Stimulated activated CD4-positive, alpha-beta T cell treated with anti-CD3 and anti-CD28 coated beads, Interleukin-15, amount 100 ng/mL, for 48 hours (primary cell): ENCODE measurements at regions not wholly inside any gene's neighbourhood (a gene's known extent, or its start where the extent isn't known, plus 50 kb on each side); places are given as distances from the start of the nearest gene placed in this dataset.

Experiments used
- DNase-seq, 2 donors: peaks; one replicate each; pipeline ENCODE4 v3.0.0-alpha.2; 2020; ENCODE audit warnings: low read depth in 2 of 2

- DNase-seq = no peak
Measured at GRCh38 chr3:176723758-176724393, 473.4 kb downstream of the TBL1XR1 start.

DNA sequence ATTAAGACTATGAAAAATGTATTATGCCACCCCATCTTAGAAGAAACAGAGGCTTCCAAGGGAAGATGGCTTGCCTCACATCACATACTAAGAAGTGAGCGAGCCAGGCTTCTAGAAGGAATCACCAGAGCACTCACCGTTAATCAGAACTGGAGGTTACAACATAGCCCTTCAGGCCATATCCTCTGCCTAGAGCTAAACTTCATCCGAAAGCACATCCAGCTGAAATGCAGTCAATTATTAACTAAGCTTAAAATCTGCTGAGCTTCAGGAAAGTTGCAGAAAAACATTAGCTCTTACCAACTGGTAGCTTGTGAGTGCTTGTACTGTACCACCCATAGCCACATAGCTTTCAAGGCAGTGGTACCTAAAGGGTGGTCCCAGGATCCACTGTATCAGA is 483.2 kb downstream of the TBL1XR1 start:
- DNase-seq = no peak

DNA sequence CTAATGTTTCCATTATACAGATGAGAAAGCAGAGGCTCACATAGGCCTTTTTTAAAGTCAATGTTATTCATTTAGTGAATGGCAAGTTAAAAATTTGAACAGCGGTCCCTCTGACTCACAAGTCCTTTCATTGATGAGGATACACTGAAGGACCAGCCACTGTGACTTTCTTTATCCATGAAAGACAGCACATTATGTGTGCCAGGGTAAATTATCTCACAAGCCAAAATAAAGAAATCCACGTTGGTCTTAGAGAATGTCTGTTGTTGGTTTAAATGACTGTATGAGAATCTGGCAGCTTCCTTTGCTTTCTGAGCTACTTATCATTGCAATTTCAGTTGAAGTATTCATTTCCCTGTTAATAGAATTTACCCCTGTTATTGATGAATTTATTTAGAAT is 485.1 kb downstream of the TBL1XR1 start:
- DNase-seq = no peak

- no peak for DNase-seq
Measured at GRCh38 chr3:176699288-176699687, 498.0 kb downstream of the TBL1XR1 start.

DNA sequence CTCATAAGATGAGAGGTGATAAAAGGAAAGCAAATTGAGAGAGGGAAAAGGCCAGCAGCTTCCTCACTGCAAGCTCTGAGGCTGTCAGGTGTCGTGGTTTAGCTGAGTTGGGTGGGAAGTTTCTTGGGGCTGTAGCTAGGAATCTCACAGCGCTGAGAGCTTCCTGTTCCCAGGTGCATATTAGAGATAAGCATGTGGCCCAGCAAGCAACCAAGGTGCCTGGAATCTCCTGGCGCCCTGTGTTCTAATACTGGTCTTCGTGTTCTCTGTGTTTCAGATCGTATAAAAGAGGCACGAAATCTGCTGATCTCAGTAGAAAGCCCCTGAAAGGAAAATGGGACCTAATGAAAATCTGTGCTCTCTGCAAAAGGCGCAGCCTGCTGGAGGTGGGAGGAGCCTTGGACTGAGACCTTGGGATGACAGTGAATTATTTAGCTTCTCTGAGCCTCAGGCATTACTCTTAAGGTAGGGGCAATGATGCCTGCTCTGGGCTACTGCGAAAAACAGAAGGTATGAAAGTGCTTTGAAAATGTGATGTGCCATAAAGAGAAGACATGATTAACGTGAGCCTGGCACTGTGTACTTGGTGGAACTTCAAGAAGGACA is 499.9 kb downstream of the TBL1XR1 start:
- no peak for DNase-seq

GRCh38 chr3:176696816-176697215 is 500.5 kb downstream of the TBL1XR1 start:
- no peak for DNase-seq

GRCh38 chr3:176692966-176693785 is 504.1 kb downstream of the TBL1XR1 start:
- DNase-seq = no peak

DNA sequence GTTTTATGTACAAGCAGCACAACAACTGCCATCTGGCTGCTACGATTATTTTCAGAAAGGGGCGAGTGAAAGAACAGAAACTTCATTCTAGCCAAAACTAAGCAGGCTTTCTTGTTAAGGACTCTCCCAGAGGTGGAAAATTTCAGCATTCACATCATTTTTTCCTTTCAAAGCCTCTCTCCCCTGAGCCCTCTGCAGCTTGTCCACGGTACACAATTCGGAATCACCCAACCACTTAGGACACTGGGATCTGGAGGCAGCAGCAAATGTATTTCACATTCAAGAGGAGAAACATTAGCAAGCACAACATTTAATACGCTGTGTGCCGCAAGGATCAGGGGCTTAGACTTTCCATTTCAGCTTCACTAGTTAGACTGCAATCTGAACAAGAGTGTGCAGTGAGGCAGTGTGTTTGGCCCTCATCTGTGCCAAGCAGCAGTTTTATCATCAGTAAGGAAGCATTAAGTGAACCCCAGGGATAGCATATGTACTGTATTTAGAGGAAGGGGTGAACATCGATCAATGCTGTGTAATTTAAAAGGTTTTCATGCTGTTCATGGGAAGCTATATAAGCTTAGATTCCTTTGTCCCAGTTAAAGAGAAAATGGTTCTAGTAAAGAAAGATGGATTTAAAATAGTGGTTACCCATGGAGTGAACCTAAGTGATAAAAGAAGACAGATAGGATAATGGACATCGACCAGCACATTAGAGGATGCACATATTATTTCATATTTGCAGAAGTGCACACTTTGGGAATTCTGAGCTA is 504.9 kb downstream of the TBL1XR1 start:
- DNase-seq = no peak

DNA sequence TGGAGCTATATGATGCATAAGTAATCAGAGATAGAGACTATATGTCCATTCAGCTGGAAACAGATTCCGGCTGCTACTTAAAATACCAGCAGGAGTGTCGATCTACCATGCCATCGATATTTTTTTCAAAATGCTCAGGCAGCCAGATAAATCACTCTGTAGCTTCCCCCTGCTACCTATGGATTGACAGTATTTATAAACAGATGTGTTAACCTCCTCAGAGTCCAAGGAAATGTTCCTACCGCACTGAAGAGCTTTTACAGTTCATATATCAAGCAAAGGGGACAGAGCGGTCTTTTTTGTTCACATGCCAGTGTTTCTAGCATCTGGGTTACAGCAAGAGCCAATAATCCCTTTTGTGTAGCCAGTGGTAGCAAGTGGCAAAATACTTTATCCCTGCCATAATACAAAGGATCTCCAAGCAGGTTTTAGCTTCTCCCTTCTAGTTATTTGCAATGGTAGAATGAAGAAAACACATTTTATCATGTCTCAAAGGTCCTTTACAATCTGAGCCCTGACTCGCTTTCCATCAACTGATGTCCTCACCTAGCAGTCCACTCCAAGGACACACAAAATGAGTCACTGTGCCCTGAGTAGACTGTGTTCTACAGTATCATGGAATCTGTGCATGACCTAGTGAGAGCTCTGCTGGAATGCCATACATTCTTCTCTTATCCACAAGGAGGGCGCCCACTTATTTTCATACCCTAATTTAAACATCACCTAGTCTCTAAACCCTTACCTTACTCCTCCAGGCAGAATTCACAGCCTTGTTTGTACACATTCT is 507.0 kb downstream of the TBL1XR1 start:
- no peak for DNase-seq

GRCh38 chr3:176687754-176688153 is 509.5 kb downstream of the TBL1XR1 start:
- no peak for DNase-seq

DNA sequence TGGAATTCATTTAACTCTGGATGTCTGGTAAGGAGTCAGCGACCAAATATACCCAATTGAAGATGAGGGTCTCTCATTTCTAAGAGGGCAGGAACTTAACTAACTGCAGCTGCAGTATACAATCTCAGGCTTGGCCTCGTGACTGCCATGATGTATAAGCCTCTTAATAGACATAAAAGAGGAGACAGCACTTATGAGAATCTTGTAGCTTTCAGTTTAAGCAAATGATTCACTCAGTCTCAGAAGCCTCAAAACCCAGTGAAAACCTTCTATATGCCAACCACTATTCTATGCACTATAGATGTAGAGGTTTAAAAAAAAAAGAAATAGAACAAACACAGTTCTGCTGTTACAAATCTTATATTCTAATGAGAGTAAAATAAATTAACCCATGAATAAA is 513.9 kb downstream of the TBL1XR1 start:
- DNase-seq = no peak

DNA sequence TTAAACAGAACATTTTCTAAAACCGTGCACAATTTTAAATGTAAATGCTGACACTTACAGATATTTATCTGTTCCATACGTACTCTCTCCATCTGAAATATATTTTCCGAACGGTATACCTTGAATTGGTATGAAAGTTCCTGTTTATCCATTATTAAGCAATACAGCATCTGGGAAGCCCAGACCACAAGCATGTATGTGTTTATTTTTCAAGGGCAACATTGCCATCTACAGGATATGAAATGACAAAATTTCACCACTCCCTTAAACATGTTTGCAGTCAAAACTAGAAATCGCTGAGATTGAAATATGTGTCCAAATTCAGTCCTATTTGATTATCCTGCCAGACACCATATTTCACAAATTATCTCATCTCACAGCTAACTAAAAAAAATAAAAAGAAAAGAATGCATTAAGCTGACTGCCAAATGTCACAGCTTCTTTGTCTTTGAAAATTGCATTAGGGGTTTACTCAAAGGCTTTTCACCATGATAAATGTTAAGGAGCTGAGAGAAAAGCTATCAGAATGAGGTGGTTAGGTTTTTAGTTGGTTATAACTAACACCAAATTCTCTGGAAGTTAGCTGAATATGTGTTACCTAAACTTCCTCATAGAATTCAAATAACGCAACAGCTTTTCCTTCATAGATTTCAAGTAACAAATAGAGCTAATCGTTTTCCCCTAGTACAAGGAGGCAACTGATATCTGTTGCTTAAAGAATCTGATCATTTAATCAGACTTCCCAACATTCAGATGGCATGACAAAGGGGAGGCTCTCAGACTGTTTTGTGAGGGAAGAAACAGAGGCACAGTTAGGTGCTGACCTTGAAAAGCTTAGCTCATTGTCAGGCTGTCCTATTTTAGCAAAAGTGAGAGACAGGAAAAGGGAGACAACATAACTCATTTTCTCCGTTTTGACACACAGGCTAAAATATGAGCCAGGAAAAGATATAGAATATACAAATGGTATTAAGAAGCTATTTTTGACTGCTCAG is 533.1 kb downstream of the TBL1XR1 start:
- no peak for DNase-seq

DNA sequence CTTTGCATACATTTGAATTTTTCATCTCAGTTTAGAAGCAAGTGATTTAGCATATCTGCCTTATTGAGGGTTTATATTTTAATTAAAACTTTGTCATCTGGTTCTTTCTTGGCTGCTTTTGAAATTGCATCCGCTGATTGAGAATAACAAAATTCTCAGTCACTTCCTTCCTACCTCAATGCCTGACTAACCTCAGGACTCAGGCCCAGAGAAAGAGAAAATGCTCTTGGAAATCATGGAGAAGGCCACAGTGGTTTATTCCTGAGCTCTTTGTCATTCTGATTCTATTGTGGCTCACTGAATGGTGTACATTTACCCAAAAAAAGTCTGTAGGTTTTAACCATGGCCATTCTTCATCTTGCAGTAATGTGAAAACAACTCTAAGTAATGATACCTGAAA is 533.9 kb downstream of the TBL1XR1 start:
- no peak for DNase-seq

- no peak for DNase-seq
Measured at GRCh38 chr3:176661432-176661964, 535.8 kb downstream of the TBL1XR1 start.

- no peak for DNase-seq
Measured at GRCh38 chr3:176655404-176656094, 541.7 kb downstream of the TBL1XR1 start.

- DNase-seq = no peak
Measured at GRCh38 chr3:176651622-176652021, 545.7 kb downstream of the TBL1XR1 start.

GRCh38 chr3:176650478-176650877 is 546.8 kb downstream of the TBL1XR1 start:
- no peak for DNase-seq

DNA sequence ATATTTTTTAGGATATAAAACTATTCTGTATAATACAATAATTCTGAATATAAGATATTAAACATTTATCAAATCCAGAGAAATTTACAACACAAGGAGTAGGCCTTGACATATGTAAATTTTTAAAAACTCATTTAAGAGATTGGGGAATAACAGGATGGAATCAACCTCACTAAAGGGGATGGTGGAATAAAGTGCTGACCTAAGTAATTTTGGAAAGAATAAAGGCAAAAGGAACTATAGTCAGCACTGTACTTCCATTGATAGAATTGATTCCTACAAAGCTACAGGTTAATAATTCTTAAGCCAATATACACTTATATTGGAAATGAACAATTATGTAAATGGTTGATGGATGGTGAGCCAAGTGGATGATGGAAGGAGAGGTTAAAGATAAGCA is 549.3 kb downstream of the TBL1XR1 start:
- DNase-seq = no peak

DNA sequence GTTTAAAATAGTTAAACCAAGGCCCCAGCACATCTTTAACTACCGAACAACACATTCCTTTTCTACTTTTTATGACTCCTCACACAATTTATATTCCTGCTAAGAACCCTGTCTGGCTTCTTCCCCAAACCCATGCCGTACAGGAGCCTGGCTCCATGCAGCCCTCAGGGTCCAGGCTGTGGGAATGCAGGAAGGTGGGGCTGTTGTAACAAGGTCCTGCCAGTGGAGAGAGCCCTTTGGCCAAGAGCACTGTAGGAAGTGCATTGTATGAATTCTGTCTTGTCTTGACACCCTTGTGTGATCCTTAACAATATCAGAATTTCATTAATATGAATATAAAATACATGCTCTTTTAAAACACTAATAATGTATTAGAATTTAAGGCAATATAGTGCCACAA is 563.8 kb downstream of the TBL1XR1 start:
- no peak for DNase-seq
